ENCODE measurements at regions not wholly inside any gene's neighbourhood (a gene's known extent, or its start where the extent isn't known, plus 50 kb on each side); places are given as distances from the start of the nearest gene placed in this dataset.

GRCh38 chr3:132785292-132785691 lies 63.1 kb upstream of the NPHP3 start:
- no peaks in the 10 kb centered on the region for H3K79me1 ChIP-seq (ENCODE audit: low read length)
- H4K91ac ChIP-seq (ENCODE audit: low read depth, low read length), result no peak overlapping the region
- WGBS (ENCODE audit: extremely low coverage, insufficient coverage, insufficient read length), result no CpG with 5 or more reads among the region's 3 CpGs

GRCh38 chr3:132784502-132785025 lies 62.4 kb upstream of the NPHP3 start:
- Histone ChIP-seq H3K79me2 (ENCODE audit: control insufficient read depth, insufficient read depth, low read length, poor library complexity) (no peaks in the 10 kb centered on the region), H3K79me1 (ENCODE audit: low read length) (no peaks in the 10 kb centered on the region), H2BK12ac (ENCODE audit: low read length) (no peak overlapping the region), H3K27me3 (ENCODE audit: insufficient read depth, low read length) (no peaks in the 10 kb centered on the region), H2BK5ac (ENCODE audit: low read depth, low read length, poor library complexity) (no peak overlapping the region), H3K4me1 (ENCODE audit: control insufficient read depth in 1 of 2, insufficient read depth in 2 of 2, low read length in 2 of 2) (no peaks in the 10 kb centered on the region), H4K8ac (ENCODE audit: low read depth, low read length) (no peak overlapping the region), H2BK120ac (ENCODE audit: insufficient read depth, low read length, poor library complexity) (no peak overlapping the region), H3K9me3 (ENCODE audit: insufficient read depth, low read depth, low read length) (no peaks in the 10 kb centered on the region), H3K4me2 (ENCODE audit: low read length) (no peak overlapping the region), H3K9ac (ENCODE audit: low read length) (no peak overlapping the region), H2AFZ (ENCODE audit: insufficient read depth, low read length, poor library complexity) (no peak overlapping the region), H3K14ac (ENCODE audit: low read length) (no peak overlapping the region), H3K4ac (ENCODE audit: low read depth, low read length) (no peak overlapping the region), H3K4me3 (ENCODE audit: low read depth, low read length) (no peak overlapping the region), H3K27ac (ENCODE audit: low read depth, low read length) (no peak overlapping the region), H4K12ac (ENCODE audit: low read depth, low read length) (no peak overlapping the region), H3K36me3 (ENCODE audit: control insufficient read depth in 1 of 2, insufficient read depth in 2 of 2, low read length in 2 of 2) (no peaks in the 10 kb centered on the region), H2AK5ac (ENCODE audit: low read length) (no peak overlapping the region), H3K18ac (ENCODE audit: low read length) (no peak overlapping the region), H4K91ac (ENCODE audit: low read depth, low read length) (no peak overlapping the region), H3K23ac (ENCODE audit: low read length) (no peak overlapping the region)
- no CpG with 5 or more reads among the region's 1 CpG for WGBS (ENCODE audit: extremely low coverage, insufficient coverage, insufficient read length)
- DNase-seq, result no peak

More at GRCh38 chr3:132785292-132785691, 63.1 kb upstream of the NPHP3 start:
- Histone ChIP-seq H4K8ac (ENCODE audit: low read depth, low read length) (no peak overlapping the region), H2BK12ac (ENCODE audit: low read length) (no peak overlapping the region), H3K14ac (ENCODE audit: low read length) (no peak overlapping the region), H3K4me2 (ENCODE audit: low read length) (no peak overlapping the region), H3K4me3 (ENCODE audit: low read depth, low read length) (no peak overlapping the region), H3K18ac (ENCODE audit: low read length) (no peak overlapping the region), H2BK120ac (ENCODE audit: insufficient read depth, low read length, poor library complexity) (no peak overlapping the region), H4K12ac (ENCODE audit: low read depth, low read length) (no peak overlapping the region), H3K36me3 (ENCODE audit: control insufficient read depth in 1 of 2, insufficient read depth in 2 of 2, low read length in 2 of 2) (no peaks in the 10 kb centered on the region), H3K4me1 (ENCODE audit: control insufficient read depth in 1 of 2, insufficient read depth in 2 of 2, low read length in 2 of 2) (no peaks in the 10 kb centered on the region), H2AK5ac (ENCODE audit: low read length) (no peak overlapping the region), H3K27me3 (ENCODE audit: insufficient read depth, low read length) (no peaks in the 10 kb centered on the region), H3K9me3 (ENCODE audit: insufficient read depth, low read depth, low read length) (no peaks in the 10 kb centered on the region), H3K27ac (ENCODE audit: low read depth, low read length) (no peak overlapping the region), H3K23ac (ENCODE audit: low read length) (no peak overlapping the region), H3K4ac (ENCODE audit: low read depth, low read length) (no peak overlapping the region), H3K79me2 (ENCODE audit: control insufficient read depth, insufficient read depth, low read length, poor library complexity) (no peaks in the 10 kb centered on the region), H2AFZ (ENCODE audit: insufficient read depth, low read length, poor library complexity) (no peak overlapping the region), H2BK5ac (ENCODE audit: low read depth, low read length, poor library complexity) (no peak overlapping the region), H3K9ac (ENCODE audit: low read length) (no peak overlapping the region)
- DNase-seq, result no peak

GRCh38 chr3:132783152-132783551 lies 60.9 kb upstream of the NPHP3 start:
- Histone ChIP-seq H2BK5ac (ENCODE audit: low read depth, low read length, poor library complexity) (no peak overlapping the region), H3K23ac (ENCODE audit: low read length) (no peak overlapping the region), H3K4me1 (ENCODE audit: control insufficient read depth in 1 of 2, insufficient read depth in 2 of 2, low read length in 2 of 2) (no peaks in the 10 kb centered on the region), H3K79me2 (ENCODE audit: control insufficient read depth, insufficient read depth, low read length, poor library complexity) (no peaks in the 10 kb centered on the region), H3K9ac (ENCODE audit: low read length) (no peak overlapping the region), H2BK12ac (ENCODE audit: low read length) (no peak overlapping the region), H2AFZ (ENCODE audit: insufficient read depth, low read length, poor library complexity) (no peak overlapping the region), H2BK120ac (ENCODE audit: insufficient read depth, low read length, poor library complexity) (no peak overlapping the region), H3K4me2 (ENCODE audit: low read length) (no peak overlapping the region), H3K4me3 (ENCODE audit: low read depth, low read length) (no peak overlapping the region), H3K27me3 (ENCODE audit: insufficient read depth, low read length) (no peaks in the 10 kb centered on the region), H3K27ac (ENCODE audit: low read depth, low read length) (no peak overlapping the region), H3K36me3 (ENCODE audit: control insufficient read depth in 1 of 2, insufficient read depth in 2 of 2, low read length in 2 of 2) (no peaks in the 10 kb centered on the region), H4K12ac (ENCODE audit: low read depth, low read length) (no peak overlapping the region), H3K79me1 (ENCODE audit: low read length) (no peaks in the 10 kb centered on the region), H4K91ac (ENCODE audit: low read depth, low read length) (no peak overlapping the region), H3K18ac (ENCODE audit: low read length) (no peak overlapping the region), H3K9me3 (ENCODE audit: insufficient read depth, low read depth, low read length) (no peaks in the 10 kb centered on the region), H3K14ac (ENCODE audit: low read length) (no peak overlapping the region), H2AK5ac (ENCODE audit: low read length) (no peak overlapping the region), H3K4ac (ENCODE audit: low read depth, low read length) (no peak overlapping the region), H4K8ac (ENCODE audit: low read depth, low read length) (no peak overlapping the region)
- no peak for DNase-seq

- DNase-seq, result no peak
- Histone ChIP-seq H3K36me3 (ENCODE audit: control insufficient read depth in 1 of 2, insufficient read depth in 2 of 2, low read length in 2 of 2) (no peaks in the 10 kb centered on the region), H3K79me1 (ENCODE audit: low read length) (no peaks in the 10 kb centered on the region), H3K14ac (ENCODE audit: low read length) (no peak overlapping the region), H4K91ac (ENCODE audit: low read depth, low read length) (no peak overlapping the region), H2AFZ (ENCODE audit: insufficient read depth, low read length, poor library complexity) (no peak overlapping the region), H2BK120ac (ENCODE audit: insufficient read depth, low read length, poor library complexity) (no peak overlapping the region), H3K4me1 (ENCODE audit: control insufficient read depth in 1 of 2, insufficient read depth in 2 of 2, low read length in 2 of 2) (no peaks in the 10 kb centered on the region), H3K4me3 (ENCODE audit: low read depth, low read length) (no peak overlapping the region), H3K18ac (ENCODE audit: low read length) (no peak overlapping the region), H3K4ac (ENCODE audit: low read depth, low read length) (no peak overlapping the region), H3K79me2 (ENCODE audit: control insufficient read depth, insufficient read depth, low read length, poor library complexity) (no peaks in the 10 kb centered on the region), H2BK5ac (ENCODE audit: low read depth, low read length, poor library complexity) (no peak overlapping the region), H2BK12ac (ENCODE audit: low read length) (no peak overlapping the region), H3K4me2 (ENCODE audit: low read length) (no peak overlapping the region), H3K23ac (ENCODE audit: low read length) (no peak overlapping the region), H3K9me3 (ENCODE audit: insufficient read depth, low read depth, low read length) (no peaks in the 10 kb centered on the region), H3K27me3 (ENCODE audit: insufficient read depth, low read length) (no peaks in the 10 kb centered on the region), H3K27ac (ENCODE audit: low read depth, low read length) (no peak overlapping the region), H3K9ac (ENCODE audit: low read length) (no peak overlapping the region), H4K8ac (ENCODE audit: low read depth, low read length) (no peak overlapping the region), H2AK5ac (ENCODE audit: low read length) (no peak overlapping the region), H4K12ac (ENCODE audit: low read depth, low read length) (no peak overlapping the region)
- no CpG with 5 or more reads among the region's 1 CpG for WGBS (ENCODE audit: extremely low coverage, insufficient coverage, insufficient read length)
These were observed 59.7 kb upstream of the NPHP3 start for GRCh38 chr3:132781922-132782321.

Measured in trophoblast cell (in vitro differentiated cells and primary cell).